Progenitor cell of endocrine pancreas (in vitro differentiated cells): ENCODE measurements at regions not wholly inside any gene's neighbourhood (a gene's known extent, or its start where the extent isn't known, plus 50 kb on each side); places are given as distances from the start of the nearest gene placed in this dataset.

ENCODE experiments used
- DNase-seq: peaks from one replicate; pipeline ENCODE4 v3.0.0; 2021; ENCODE audit warnings: low spot score; ENCODE audit not compliant: unreplicated experiment
- H3K27ac Mint-ChIP-seq: 2 replicates; pipeline ENCODE4 v1.8.0; 2021; ENCODE audit warnings: mild to moderate bottlenecking, moderate library complexity, mixed read lengths
- H3K27me3 Mint-ChIP-seq: 2 replicates; pipeline ENCODE4 v1.8.0; 2021; ENCODE audit warnings: mixed read lengths
- H3K36me3 Mint-ChIP-seq: 2 replicates; pipeline ENCODE4 v1.8.0; 2022; ENCODE audit warnings: mixed read lengths; ENCODE audit not compliant: insufficient read depth
- H3K4me1 Mint-ChIP-seq: 2 replicates; pipeline ENCODE4 v1.8.0; 2021; ENCODE audit warnings: low read depth, mixed read lengths
- H3K4me3 Mint-ChIP-seq: 2 replicates; pipeline ENCODE4 v1.8.0; 2021; ENCODE audit warnings: low read depth, mild to moderate bottlenecking, moderate library complexity, mixed read lengths
- H3K9me3 Mint-ChIP-seq: 2 replicates; pipeline ENCODE4 v1.8.0; 2021; ENCODE audit warnings: low read depth, mixed read lengths
- TF ChIP-seq, protein P1 (sequence below): fragments of 200-600 bp; sonication (generic); IDR thresholded peaks from one replicate; pipeline ENCODE4 v1.5.0; 2021; ENCODE audit warnings: antibody characterized with exemption, mild to moderate bottlenecking; ENCODE audit not compliant: unreplicated experiment

DNA sequence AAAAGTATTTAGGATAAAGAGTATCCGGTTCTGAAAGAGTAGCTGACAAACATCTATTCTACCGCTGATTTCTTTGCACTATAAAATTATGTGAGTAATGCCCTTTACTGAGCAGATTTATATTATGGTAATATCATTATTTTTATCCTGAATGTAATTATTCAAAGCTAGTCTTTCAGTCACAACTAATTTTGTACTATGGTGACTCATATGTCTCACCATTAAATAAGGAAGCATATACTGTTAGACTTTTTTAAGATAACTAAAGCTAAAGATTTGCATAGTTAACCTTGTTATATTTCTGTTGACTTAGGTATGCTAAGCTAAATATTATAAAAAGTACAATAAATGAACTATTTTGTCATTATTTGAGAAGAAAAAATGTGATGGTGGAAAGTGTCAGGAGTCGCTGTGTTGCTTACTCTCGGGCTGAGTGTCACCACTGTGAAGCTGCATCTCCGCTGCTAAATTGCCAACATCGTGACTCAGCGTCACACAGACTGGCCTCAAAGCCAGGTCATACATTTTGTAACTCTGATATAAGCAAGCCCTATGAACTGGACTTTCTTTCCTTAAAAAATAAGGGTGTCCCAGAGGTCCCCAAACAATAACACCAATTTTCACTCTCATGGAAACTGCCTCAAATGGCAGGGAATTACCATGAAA lies 69.1 kb upstream of the SSTR1 start:
- H3K36me3 Mint-ChIP-seq = no peaks in the 10 kb centered on the region
- no peaks in the 10 kb centered on the region for H3K27me3 Mint-ChIP-seq
- H3K4me1 Mint-ChIP-seq = no peaks in the 10 kb centered on the region
- no peak overlapping the region for H3K4me3 Mint-ChIP-seq
- H3K9me3 Mint-ChIP-seq = no peaks in the 10 kb centered on the region
- no peak for DNase-seq
- TF ChIP-seq, protein P1, sequence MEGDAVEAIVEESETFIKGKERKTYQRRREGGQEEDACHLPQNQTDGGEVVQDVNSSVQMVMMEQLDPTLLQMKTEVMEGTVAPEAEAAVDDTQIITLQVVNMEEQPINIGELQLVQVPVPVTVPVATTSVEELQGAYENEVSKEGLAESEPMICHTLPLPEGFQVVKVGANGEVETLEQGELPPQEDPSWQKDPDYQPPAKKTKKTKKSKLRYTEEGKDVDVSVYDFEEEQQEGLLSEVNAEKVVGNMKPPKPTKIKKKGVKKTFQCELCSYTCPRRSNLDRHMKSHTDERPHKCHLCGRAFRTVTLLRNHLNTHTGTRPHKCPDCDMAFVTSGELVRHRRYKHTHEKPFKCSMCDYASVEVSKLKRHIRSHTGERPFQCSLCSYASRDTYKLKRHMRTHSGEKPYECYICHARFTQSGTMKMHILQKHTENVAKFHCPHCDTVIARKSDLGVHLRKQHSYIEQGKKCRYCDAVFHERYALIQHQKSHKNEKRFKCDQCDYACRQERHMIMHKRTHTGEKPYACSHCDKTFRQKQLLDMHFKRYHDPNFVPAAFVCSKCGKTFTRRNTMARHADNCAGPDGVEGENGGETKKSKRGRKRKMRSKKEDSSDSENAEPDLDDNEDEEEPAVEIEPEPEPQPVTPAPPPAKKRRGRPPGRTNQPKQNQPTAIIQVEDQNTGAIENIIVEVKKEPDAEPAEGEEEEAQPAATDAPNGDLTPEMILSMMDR = no peak
- no peak overlapping the region for H3K27ac Mint-ChIP-seq

GRCh38 chr14:38139926-38140325 lies 67.8 kb upstream of the SSTR1 start:
- Mint-ChIP-seq H3K27me3 (no peaks in the 10 kb centered on the region), H3K9me3 (no peaks in the 10 kb centered on the region), H3K4me1 (no peaks in the 10 kb centered on the region), H3K4me3 (no peak overlapping the region), H3K27ac (no peak overlapping the region), H3K36me3 (no peaks in the 10 kb centered on the region)
- no peak for DNase-seq
- TF ChIP-seq, protein P1 = no peak

- Mint-ChIP-seq H3K27ac (no peak overlapping the region), H3K36me3 (no peaks in the 10 kb centered on the region), H3K27me3 (no peaks in the 10 kb centered on the region), H3K4me1 (no peaks in the 10 kb centered on the region), H3K4me3 (no peak overlapping the region), H3K9me3 (no peaks in the 10 kb centered on the region)
- DNase-seq = no peak
- TF ChIP-seq, protein P1 = no peak
These were observed 64.5 kb upstream of the SSTR1 start for GRCh38 chr14:38143170-38143569.

GRCh38 chr14:38143659-38144505 lies 63.8 kb upstream of the SSTR1 start:
- no peaks in the 10 kb centered on the region for H3K4me1 Mint-ChIP-seq
- no peaks in the 10 kb centered on the region for H3K9me3 Mint-ChIP-seq
- H3K36me3 Mint-ChIP-seq = no peaks in the 10 kb centered on the region
- TF ChIP-seq, protein P1 = no peak
- DNase-seq = no peak
- H3K27me3 Mint-ChIP-seq = no peaks in the 10 kb centered on the region
- no peak overlapping the region for H3K4me3 Mint-ChIP-seq
- H3K27ac Mint-ChIP-seq = no peak overlapping the region

GRCh38 chr14:38145142-38145541 lies 62.6 kb upstream of the SSTR1 start:
- Mint-ChIP-seq H3K4me1 (no peaks in the 10 kb centered on the region), H3K36me3 (no peaks in the 10 kb centered on the region), H3K27me3 (no peaks in the 10 kb centered on the region), H3K4me3 (no peak overlapping the region), H3K27ac (no peak overlapping the region), H3K9me3 (no peaks in the 10 kb centered on the region)
- DNase-seq = no peak
- TF ChIP-seq, protein P1 = no peak
